ENCODE measurements at regions not wholly inside any gene's neighbourhood (a gene's known extent, or its start where the extent isn't known, plus 50 kb on each side); places are given as distances from the start of the nearest gene placed in this dataset.

DNA sequence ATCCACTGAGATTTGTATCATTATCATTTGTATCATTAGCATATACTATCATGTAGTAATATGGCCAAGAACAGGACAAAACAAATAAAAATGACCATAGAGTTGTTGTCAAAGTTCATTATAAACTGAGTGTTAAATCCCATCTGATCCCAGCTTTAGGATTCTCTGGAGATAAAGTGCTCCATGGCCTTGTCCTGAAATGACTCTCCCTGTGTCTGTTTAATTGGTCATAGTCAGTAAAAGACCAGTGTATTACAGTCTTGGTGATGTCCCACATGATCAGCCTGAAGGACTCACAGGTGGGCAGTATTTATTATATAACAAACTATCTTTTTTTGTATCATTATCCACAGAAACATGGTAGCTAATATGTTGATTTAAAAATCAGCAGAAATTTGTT lies 361.6 kb downstream of the TMEM135 start:
- Histone ChIP-seq H3K4me1 (ENCODE audit: control insufficient read depth, insufficient read depth, low read length) (no peaks in the 10 kb centered on the region), H3K36me3 (ENCODE audit: control insufficient read depth, insufficient read depth, low read length) (no peaks in the 10 kb centered on the region), H3K4me3 (ENCODE audit: low read length) (no peak overlapping the region), H3K9me3 (ENCODE audit: control insufficient read depth, low read depth, low read length) (no peaks in the 10 kb centered on the region), H3K27me3 (ENCODE audit: control insufficient read depth, insufficient read depth, low read length) (no peaks in the 10 kb centered on the region), H3K27ac (ENCODE audit: low read length) (no peak overlapping the region)
- DNase-seq = no peak

- Histone ChIP-seq H3K4me3 (ENCODE audit: low read length) (no peak overlapping the region), H3K27ac (ENCODE audit: low read length) (no peak overlapping the region), H3K9me3 (ENCODE audit: control insufficient read depth, low read depth, low read length) (no peaks in the 10 kb centered on the region), H3K27me3 (ENCODE audit: control insufficient read depth, insufficient read depth, low read length) (no peaks in the 10 kb centered on the region), H3K4me1 (ENCODE audit: control insufficient read depth, insufficient read depth, low read length) (no peaks in the 10 kb centered on the region), H3K36me3 (ENCODE audit: control insufficient read depth, insufficient read depth, low read length) (no peaks in the 10 kb centered on the region)
- DNase-seq = no peak
- no CpG with 5 or more reads among the region's 2 CpGs for WGBS (ENCODE audit: insufficient coverage, low lambda C conversion rate)
Observed at GRCh38 chr11:87398931-87399330, 361.2 kb downstream of the TMEM135 start.

DNA sequence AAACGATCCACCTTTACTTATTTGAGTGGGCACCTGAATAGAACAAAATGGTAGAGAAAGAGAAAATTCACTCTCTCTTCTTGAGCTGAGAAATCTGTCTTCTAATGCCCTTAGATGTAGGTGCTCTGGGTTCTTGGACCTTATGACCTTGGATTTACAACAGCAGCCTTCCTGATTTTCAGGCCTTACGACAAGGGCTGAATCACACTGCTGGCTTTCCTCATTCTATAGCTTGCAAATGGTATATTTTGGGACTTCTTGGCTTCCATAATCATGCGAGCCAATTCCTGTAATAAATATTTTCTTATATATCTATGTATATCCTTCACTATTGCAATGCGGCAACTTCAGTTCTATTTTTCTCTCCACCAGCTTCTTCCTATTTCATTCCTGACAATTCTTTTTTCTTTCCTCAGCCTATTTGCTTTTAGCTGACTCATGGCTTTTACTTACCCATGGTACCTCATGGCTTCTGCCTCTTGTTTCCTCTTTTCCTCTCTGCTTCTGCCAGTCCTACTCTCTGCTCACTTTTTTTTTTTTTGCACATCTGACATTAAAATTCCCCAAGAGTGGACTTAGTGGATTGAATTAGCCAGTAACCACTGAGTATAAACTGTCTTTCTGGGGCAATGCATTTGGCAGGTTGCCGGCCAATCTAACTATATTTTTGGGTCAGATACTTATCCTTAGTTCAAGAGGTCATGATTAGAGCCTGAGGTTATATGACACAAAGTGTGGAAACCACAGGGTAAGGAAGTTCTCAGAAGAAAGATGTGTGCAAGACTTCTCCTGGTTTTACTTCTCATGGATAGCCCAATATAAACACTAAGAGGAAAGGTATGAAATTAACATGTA lies 359.5 kb downstream of the TMEM135 start:
- H3K27me3 ChIP-seq (ENCODE audit: control insufficient read depth, insufficient read depth, low read length) = no peaks in the 10 kb centered on the region
- no peaks in the 10 kb centered on the region for H3K9me3 ChIP-seq (ENCODE audit: control insufficient read depth, low read depth, low read length)
- no peak overlapping the region for H3K27ac ChIP-seq (ENCODE audit: low read length)
- 93% methylated on average over 2 of the region's 5 CpGs for WGBS (ENCODE audit: insufficient coverage, low lambda C conversion rate)
- no peaks in the 10 kb centered on the region for H3K4me1 ChIP-seq (ENCODE audit: control insufficient read depth, insufficient read depth, low read length)
- no peak for DNase-seq
- no peak overlapping the region for H3K4me3 ChIP-seq (ENCODE audit: low read length)
- H3K36me3 ChIP-seq (ENCODE audit: control insufficient read depth, insufficient read depth, low read length) = no peaks in the 10 kb centered on the region

- no peaks in the 10 kb centered on the region for H3K4me1 ChIP-seq (ENCODE audit: control insufficient read depth, insufficient read depth, low read length)
- 71% methylated on average over 1 of the region's 1 CpG for WGBS (ENCODE audit: insufficient coverage, low lambda C conversion rate)
- no peaks in the 10 kb centered on the region for H3K9me3 ChIP-seq (ENCODE audit: control insufficient read depth, low read depth, low read length)
- no peaks in the 10 kb centered on the region for H3K27me3 ChIP-seq (ENCODE audit: control insufficient read depth, insufficient read depth, low read length)
- H3K27ac ChIP-seq (ENCODE audit: low read length) = no peak overlapping the region
- H3K4me3 ChIP-seq (ENCODE audit: low read length) = no peak overlapping the region
- DNase-seq = no peak
- H3K36me3 ChIP-seq (ENCODE audit: control insufficient read depth, insufficient read depth, low read length) = no peaks in the 10 kb centered on the region
Observed at GRCh38 chr11:87394924-87395323, 357.2 kb downstream of the TMEM135 start.

DNA sequence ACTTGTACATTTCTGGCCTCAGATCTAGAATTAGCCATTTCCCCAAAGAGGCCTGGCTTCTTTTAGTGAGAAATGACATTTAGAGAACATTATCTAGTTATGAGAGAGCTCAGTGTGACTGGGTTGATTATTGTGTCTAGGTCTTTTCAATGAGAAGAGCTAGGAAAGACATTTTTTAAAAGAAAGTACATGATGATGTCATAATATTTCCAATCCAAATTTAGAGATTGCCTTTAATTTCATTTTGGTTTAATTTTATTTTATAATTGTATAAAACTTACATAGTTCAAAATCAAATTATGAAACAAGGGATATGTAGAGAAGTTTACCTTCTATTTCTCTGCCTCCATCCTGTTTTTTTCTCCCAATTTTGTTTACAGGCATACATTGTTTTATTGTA lies 354.9 kb downstream of the TMEM135 start:
- no peaks in the 10 kb centered on the region for H3K4me1 ChIP-seq (ENCODE audit: control insufficient read depth, insufficient read depth, low read length)
- no peak overlapping the region for H3K4me3 ChIP-seq (ENCODE audit: low read length)
- no peaks in the 10 kb centered on the region for H3K36me3 ChIP-seq (ENCODE audit: control insufficient read depth, insufficient read depth, low read length)
- no peaks in the 10 kb centered on the region for H3K9me3 ChIP-seq (ENCODE audit: control insufficient read depth, low read depth, low read length)
- DNase-seq = no peak
- H3K27me3 ChIP-seq (ENCODE audit: control insufficient read depth, insufficient read depth, low read length) = no peaks in the 10 kb centered on the region
- H3K27ac ChIP-seq (ENCODE audit: low read length) = no peak overlapping the region

DNA sequence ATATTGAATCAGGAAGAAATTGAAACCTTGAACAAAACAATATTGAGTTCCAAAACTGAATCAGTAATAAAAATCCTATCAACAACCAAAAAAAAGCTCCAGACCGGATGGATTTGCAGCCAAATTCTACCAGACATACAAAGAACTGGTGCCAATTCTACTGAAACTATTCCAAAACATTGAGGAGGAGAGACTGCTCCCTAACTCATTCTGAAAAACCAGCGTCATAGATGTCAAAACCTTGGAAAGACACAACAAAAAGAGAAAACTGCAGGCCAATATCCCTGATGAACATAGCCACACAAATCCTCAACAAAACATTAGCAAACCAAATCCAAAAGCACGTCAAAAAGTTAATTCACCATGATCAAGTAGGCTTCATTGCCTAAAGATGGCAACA lies 353.8 kb downstream of the TMEM135 start:
- Histone ChIP-seq H3K9me3 (ENCODE audit: control insufficient read depth, low read depth, low read length) (no peaks in the 10 kb centered on the region), H3K36me3 (ENCODE audit: control insufficient read depth, insufficient read depth, low read length) (no peaks in the 10 kb centered on the region), H3K27ac (ENCODE audit: low read length) (no peak overlapping the region), H3K27me3 (ENCODE audit: control insufficient read depth, insufficient read depth, low read length) (no peaks in the 10 kb centered on the region), H3K4me1 (ENCODE audit: control insufficient read depth, insufficient read depth, low read length) (no peaks in the 10 kb centered on the region), H3K4me3 (ENCODE audit: low read length) (no peak overlapping the region)
- no peak for DNase-seq
- WGBS (ENCODE audit: insufficient coverage, low lambda C conversion rate) = no CpG with 5 or more reads among the region's 3 CpGs

DNA sequence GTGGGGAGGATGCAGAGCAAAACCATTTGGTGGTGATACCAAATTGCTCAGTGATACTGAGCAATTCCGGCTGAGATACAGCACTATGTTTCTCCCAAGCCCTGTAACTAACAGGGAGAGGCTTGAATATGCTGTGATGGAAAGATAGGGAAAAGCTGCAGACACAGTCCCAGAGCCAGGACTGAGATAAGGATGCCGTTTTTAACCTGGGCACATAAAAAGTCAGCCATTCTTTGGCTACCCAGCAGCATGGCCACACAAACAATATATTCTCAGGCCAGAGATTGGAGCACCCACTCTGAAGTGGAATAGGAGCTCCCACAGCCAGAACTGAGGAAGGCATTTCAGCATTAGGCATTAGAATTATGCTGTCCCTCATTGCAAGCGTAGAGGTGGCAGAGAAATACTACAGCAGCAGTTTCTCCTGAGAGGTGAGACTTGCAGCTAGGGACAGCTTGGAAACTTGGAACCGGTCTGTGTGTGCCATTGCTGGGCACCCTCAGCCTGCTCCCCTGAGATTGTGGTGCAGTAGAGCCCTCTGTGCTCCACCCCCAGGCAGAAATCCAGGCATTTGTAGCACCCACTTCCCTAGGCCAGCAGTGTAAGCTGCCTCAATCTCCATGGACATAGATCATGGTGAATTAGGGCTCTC lies 346.5 kb downstream of the TMEM135 start:
- DNase-seq = no peak
- Histone ChIP-seq H3K4me3 (ENCODE audit: low read length) (no peak overlapping the region), H3K36me3 (ENCODE audit: control insufficient read depth, insufficient read depth, low read length) (no peaks in the 10 kb centered on the region), H3K27me3 (ENCODE audit: control insufficient read depth, insufficient read depth, low read length) (no peaks in the 10 kb centered on the region), H3K27ac (ENCODE audit: low read length) (no peak overlapping the region), H3K9me3 (ENCODE audit: control insufficient read depth, low read depth, low read length) (no peaks in the 10 kb centered on the region), H3K4me1 (ENCODE audit: control insufficient read depth, insufficient read depth, low read length) (no peaks in the 10 kb centered on the region)
- no CpG with 5 or more reads among the region's 4 CpGs for WGBS (ENCODE audit: insufficient coverage, low lambda C conversion rate)

DNA sequence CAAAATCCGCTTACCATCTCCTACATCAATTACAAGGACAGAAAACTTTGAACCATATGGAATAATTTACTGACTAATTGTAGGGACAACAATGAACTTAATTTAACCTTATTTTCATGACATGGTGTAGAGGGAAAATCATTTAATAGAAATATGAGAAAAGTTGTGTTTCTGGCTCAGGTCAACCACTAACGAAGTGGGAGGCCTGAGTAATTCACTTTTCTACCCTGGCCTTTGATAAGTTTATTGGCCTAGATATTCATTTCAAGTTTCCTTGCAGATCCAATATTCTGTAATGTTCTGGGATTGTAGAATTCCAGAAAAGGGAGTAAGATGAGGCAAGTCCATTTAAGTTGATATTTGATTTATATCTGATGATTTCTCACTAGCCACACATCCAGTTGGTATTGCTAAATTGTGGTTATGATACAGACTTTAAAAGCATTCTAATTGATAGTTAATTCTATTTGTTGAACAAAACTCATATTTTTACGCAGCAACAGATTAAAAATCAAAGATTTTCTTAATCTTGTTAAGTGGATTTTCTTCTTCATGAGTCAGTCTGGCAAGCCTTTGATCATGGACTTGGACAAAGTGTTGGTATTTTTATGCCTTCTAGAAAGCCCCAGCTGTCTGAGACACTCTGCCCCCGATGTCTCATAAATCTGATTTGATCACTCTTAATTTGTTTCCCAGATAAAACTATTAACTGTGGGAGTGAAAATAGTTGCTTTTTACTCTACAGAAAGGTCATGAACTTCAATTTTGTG lies 336.5 kb downstream of the TMEM135 start:
- H3K27me3 ChIP-seq (ENCODE audit: control insufficient read depth, insufficient read depth, low read length) = no peaks in the 10 kb centered on the region
- no peaks in the 10 kb centered on the region for H3K9me3 ChIP-seq (ENCODE audit: control insufficient read depth, low read depth, low read length)
- no peak for DNase-seq
- H3K27ac ChIP-seq (ENCODE audit: low read length) = no peak overlapping the region
- H3K4me3 ChIP-seq (ENCODE audit: low read length) = no peak overlapping the region
- 80% methylated on average over 1 of the region's 4 CpGs for WGBS (ENCODE audit: insufficient coverage, low lambda C conversion rate)
- H3K36me3 ChIP-seq (ENCODE audit: control insufficient read depth, insufficient read depth, low read length) = no peaks in the 10 kb centered on the region
- no peaks in the 10 kb centered on the region for H3K4me1 ChIP-seq (ENCODE audit: control insufficient read depth, insufficient read depth, low read length)

All from large intestine (tissue), 3 donors.